Activated CD8-positive, alpha-beta memory T cell treated with anti-CD3 and anti-CD28 coated beads for 24 hours (primary cell): ENCODE measurements at regions not wholly inside any gene's neighbourhood (a gene's known extent, or its start where the extent isn't known, plus 50 kb on each side); places are given as distances from the start of the nearest gene placed in this dataset.
A peak's percentile ranks its signal among the peaks of the same experiment; 100 is the strongest.

Experiments
- DNase-seq: peaks from one replicate; pipeline ENCODE4 v3.0.0-alpha.2; 2020

GRCh38 chrX:148371291-148371690 lies 129.1 kb upstream of the AFF2 start:
- no peak for DNase-seq

DNA sequence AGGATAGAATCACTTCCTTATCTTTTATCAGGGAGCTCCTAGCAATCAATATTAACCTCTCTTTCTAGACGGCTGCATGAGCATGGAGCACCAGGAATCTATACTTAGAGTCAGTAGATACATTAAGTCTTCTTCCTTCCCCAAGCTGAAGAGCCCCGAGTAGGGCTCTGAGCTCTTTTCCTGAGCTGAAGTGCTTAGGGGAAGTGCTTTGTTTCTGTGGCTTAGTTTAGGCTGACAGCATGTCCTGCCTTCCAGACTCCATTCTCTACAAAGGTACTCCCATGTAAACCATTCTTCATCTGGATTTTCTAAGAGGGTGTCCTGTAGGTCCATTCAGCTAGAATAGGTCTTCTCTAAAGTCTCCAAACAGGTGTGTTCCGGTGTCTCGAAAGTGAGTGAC lies 127.5 kb upstream of the AFF2 start:
- DNase-seq = no peak

DNA sequence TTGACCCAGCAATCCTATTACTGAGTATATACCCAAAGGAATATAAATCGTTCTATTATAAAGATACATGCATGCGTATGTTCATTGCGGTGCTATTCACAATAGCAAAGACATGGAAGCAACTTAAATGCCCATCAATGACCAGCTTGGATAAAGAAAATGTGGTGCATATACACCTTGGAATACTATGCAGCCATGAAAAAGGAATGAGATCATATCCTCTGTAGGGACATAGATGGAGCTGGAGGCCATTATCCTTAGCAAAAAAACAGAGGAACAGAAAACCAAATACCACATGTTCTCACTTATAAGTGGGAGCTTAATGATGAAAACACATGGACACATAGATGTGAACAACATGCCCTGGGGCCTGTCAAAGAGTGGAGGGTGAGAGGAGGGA lies 124.1 kb upstream of the AFF2 start:
- DNase-seq = no peak

DNA sequence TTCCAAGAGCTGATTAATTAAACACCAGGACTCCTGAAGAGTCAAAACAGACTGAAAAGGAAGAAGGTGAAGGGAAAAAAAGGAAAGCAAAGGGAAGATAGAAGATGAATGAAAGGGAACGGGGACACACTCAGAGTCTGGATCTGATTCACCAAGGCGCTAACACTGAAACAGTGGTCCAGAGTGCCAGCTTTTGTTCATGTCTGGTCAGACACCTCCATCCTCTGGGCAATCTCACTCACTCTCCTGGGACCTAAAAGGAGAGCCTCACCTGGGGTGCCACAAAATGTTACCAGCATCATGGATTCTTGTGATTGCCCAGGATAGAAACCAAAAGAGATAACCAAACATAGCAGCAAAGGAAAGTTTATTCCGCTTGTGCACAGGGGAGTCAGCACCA lies 120.3 kb upstream of the AFF2 start:
- peak; percentile 57 for DNase-seq

GRCh38 chrX:148380650-148381561 lies 119.5 kb upstream of the AFF2 start:
- DNase-seq = peak; percentile 64

DNA sequence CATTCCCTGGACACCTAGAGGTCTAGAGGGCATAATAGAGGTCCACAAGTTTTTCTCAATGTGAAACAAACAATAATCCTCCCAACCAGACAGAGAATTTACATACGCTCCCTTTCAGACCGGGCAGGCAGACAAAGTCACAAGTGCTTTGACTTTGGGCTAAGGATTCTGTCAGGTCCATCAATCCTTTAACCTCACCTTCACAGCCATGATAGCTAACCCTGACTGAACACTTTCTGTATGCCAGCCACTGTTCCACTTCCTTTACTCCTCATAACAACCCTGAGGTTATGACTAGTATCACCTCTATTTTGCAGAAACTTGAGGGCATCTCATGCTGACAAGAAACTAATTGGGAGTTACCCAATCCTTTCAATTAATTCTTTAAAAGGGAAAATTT lies 118.8 kb upstream of the AFF2 start:
- peak; percentile 59 for DNase-seq

GRCh38 chrX:148382983-148383382 lies 117.4 kb upstream of the AFF2 start:
- no peak for DNase-seq

DNA sequence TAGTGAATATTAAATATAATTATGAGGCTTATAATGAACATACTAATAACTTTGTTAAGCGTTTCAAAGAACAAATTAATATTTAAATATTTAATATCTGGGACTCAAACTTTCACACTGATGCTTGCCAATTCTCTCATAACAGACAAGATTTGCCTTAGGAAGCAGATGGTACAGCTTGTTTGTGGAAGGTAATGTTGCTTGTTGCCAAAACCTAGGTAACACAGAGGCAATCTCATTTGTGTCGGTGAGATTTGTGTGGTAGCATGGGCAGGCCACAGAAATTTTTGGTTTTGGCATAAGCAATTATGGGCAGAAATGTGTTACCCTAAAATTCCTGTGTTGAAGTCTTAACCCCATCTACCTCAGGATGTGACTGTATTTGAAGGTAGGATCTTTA lies 114.9 kb upstream of the AFF2 start:
- no peak for DNase-seq

- DNase-seq = no peak
Measured at GRCh38 chrX:148389629-148390028, 110.8 kb upstream of the AFF2 start.

DNA sequence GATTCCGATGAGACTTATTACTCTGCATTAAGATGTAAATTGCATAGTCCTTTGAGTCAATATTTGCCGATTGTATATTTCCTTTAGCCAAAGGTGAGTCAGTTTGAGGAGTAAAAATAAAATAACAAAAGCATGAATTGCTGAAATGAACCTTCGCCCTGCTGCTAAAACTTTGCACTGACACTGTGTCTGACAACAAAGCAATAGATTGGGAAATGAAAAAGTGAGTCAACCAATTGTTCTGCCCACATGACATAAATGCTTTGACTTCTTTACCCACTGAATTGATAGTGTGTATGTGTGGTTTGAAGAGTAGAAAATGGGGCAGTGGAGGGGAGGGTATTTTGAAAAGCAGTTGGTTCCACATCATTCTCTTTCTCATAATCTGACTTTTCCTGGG lies 88.4 kb upstream of the AFF2 start:
- DNase-seq = no peak

DNA sequence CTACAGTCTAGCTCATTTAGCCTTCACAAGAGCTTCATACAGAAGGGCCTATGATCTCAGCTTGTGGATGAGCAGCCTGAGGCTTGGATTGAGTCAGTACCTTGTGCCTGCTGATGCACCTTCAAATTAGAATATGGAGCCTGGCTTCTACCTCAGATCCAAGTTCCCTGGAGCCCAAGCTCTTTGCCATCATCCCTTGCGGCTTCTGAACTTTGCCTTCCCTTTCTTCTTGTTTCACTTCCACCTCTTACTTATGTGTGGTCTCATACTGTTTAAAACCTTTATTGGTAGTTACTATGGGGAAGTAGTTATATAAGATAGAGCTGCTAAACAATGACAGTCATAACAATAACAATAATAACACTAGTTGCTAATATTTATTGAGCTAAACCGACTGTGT lies 84.3 kb upstream of the AFF2 start:
- no peak for DNase-seq

- no peak for DNase-seq
Measured at GRCh38 chrX:148416931-148417330, 83.5 kb upstream of the AFF2 start.

DNA sequence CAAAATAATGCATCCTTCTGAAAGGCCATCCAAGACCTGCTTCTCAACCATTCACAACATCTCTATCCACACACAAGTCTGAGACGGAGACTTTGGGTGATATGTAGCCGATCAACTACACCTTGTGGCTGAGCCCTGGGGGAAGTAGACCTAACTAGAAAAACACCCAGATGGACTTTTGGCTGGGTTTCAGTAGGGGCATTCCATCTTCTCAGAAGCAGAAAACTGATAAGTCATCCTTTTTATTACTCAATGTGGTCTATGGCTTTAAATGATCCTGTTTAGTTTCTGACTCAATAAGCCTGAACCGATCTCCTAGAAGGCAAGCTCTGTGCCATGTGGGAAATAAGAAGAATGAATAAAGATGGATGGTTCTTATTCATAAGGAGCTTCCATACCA lies 82.5 kb upstream of the AFF2 start:
- no peak for DNase-seq

GRCh38 chrX:148422526-148422925 lies 77.9 kb upstream of the AFF2 start:
- no peak for DNase-seq

GRCh38 chrX:148424570-148424969 lies 75.8 kb upstream of the AFF2 start:
- DNase-seq = no peak

GRCh38 chrX:148426467-148426866 lies 74.0 kb upstream of the AFF2 start:
- DNase-seq = no peak

DNA sequence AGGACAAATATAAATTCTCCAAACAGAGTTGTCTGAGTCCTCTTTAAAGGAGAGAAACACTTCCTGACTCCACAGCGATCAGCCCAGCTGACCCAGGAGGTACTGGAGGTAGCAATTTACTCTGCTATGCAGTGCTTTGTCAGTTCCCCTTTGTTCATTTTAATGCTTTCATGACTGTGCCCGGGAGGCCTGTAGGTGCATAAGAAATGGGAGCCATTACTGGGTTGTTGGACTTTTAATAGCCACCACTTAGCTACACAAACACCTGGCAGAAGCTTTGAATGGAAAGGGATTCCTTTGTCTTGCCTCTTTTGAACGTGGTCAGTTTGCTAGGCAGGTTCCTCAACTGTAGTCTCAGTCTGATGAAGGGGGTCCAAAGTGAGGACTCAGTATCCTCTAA lies 59.0 kb upstream of the AFF2 start:
- DNase-seq = no peak

DNA sequence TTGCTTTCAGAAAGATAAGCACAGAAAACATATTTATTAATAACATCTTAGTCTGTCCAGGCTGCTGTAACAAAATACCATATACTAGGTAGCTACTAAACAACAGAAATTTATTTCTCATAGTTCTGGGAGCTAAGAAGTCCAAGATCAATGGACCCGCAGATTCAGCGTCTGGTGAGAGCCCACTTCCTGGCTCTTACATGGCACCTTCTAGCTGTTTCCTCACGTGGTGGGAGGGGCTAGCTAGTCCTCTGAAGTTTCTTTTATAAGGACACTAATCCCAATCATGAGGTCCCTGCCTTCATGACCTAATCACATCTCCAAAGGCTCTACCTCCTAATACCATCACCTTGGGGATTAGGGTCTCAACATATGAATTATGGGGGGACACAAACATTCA lies 57.2 kb upstream of the AFF2 start:
- no peak for DNase-seq

- no peak for DNase-seq
Measured at GRCh38 chrX:148448686-148449085, 51.7 kb upstream of the AFF2 start.
